Heart left ventricle (tissue), 13 donors: ENCODE measurements at regions not wholly inside any gene's neighbourhood (a gene's known extent, or its start where the extent isn't known, plus 50 kb on each side); places are given as distances from the start of the nearest gene placed in this dataset.
"Not testable (repeated sequence)": the region's sequence is repeated elsewhere in the genome, so short reads cannot be mapped to it uniquely, and the experiment has no call there.

Source experiments
- POLR2A ChIP-seq, 2 donors: fragments of 450-650 bp; IDR thresholded peaks; one replicate each; pipeline ENCODE4 v1.6.1; 2017; ENCODE audit warnings: antibody characterized with exemption in 2 of 2, mild to moderate bottlenecking in 2 of 2, moderate library complexity in 2 of 2
- TF ChIP-seq, protein P1 (sequence below), 12 donors: fragments of 200-600 bp; sonication (generic) in 4 of 12; IDR thresholded peaks; one replicate each; pipeline versions ENCODE4 v1.5.0 to v1.8.0; 2018 to 2022; ENCODE audit warnings: antibody characterized with exemption in 12 of 12, mild to moderate bottlenecking in 5 of 12
- donor health status: ischemic (EF 13 %, LVEDD 7.1; RV severe dilation, severe dysfunction).
- donor health status: DM: no; HTN: yes; CAD: no.
- donor health status: DM: no; HTN: no; CAD: no.
- donor health status: ischemic (EF 25% LVEDD 6.9; RV normal size, moderate dysfunction).
- donor health status: ischemic (EF 25% LVEDD 5.7; RV mildly dilated, moderate dysfunction).
- donor health status: ischemic (EF 35%, LVEDD 5.7; RV mildly dilated, moderate dysfunction).
- donor health status: nonischemic (EF 11% LVEDD 7.7; RV severe dilation, severe dysfunction).
- donor health status: DM: yes; HTN: yes; CAD: no.
- donor health status: PGD.
- donor health status: ischemic (EF 29% LVEDD 5.4; RV normal size, mild dysfunction).
- donor health status: nonischemic (EF 23%, LVEDD 6.1; RV moderate dilation, normal function).

DNA sequence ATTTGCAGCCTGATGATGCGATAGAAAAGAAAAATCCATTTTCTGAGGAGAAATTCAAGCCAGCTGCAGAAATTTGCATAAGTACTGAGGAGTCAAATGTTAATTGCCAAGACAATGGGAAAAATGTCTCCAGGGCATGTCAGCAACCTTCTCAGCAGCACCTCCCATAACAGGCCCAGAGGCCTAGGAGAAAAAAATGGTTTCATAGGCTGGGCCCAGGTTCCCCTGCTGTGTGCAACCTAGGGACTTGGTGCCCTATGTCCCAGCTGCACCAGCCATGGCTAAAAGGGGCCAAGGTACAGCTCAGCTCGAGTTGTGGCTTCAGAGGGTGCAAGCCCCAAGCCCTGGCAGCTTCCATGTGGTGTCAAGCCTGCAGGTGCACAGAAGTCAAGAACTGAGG lies 144.8 kb upstream of the PRKD1 start:
- TF ChIP-seq, protein P1, sequence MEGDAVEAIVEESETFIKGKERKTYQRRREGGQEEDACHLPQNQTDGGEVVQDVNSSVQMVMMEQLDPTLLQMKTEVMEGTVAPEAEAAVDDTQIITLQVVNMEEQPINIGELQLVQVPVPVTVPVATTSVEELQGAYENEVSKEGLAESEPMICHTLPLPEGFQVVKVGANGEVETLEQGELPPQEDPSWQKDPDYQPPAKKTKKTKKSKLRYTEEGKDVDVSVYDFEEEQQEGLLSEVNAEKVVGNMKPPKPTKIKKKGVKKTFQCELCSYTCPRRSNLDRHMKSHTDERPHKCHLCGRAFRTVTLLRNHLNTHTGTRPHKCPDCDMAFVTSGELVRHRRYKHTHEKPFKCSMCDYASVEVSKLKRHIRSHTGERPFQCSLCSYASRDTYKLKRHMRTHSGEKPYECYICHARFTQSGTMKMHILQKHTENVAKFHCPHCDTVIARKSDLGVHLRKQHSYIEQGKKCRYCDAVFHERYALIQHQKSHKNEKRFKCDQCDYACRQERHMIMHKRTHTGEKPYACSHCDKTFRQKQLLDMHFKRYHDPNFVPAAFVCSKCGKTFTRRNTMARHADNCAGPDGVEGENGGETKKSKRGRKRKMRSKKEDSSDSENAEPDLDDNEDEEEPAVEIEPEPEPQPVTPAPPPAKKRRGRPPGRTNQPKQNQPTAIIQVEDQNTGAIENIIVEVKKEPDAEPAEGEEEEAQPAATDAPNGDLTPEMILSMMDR (IDR thresholded peaks at IDR 0.05), result not testable (repeated sequence)
- TF ChIP-seq POLR2A (IDR thresholded peaks at IDR 0.05), result not testable (repeated sequence)
